H9 (cell line): ENCODE measurements at regions not wholly inside any gene's neighbourhood (a gene's known extent, or its start where the extent isn't known, plus 50 kb on each side); places are given as distances from the start of the nearest gene placed in this dataset.

Source experiments
- DNase-seq: peaks from one replicate; pipeline ENCODE4 v3.0.0-alpha.2; 2017
- H2AFZ ChIP-seq: one replicate; pipeline ENCODE4 v1.6.1; 2013; ENCODE audit warnings: mild to moderate bottlenecking, low read length, control low read depth, moderate library complexity
- H2AK5ac ChIP-seq: 2 replicates; pipeline ENCODE4 v1.6.1; 2013; ENCODE audit warnings: low read length, control low read depth, mixed read lengths; ENCODE audit not compliant: insufficient read length
- H2BK120ac ChIP-seq: one replicate; pipeline ENCODE4 v1.6.1; 2013; ENCODE audit warnings: low read depth, mild to moderate bottlenecking, low read length, control low read depth, inconsistent platforms; ENCODE audit not compliant: poor library complexity, severe bottlenecking
- H2BK12ac ChIP-seq: 2 replicates; pipeline ENCODE4 v1.6.1; 2013; ENCODE audit warnings: low read length, control low read depth, mixed read lengths, low read depth; ENCODE audit not compliant: insufficient read length
- H2BK15ac ChIP-seq: 2 replicates; pipeline ENCODE4 v1.6.1; 2013; ENCODE audit warnings: low read depth, low read length, control low read depth
- H2BK20ac ChIP-seq: one replicate; pipeline ENCODE4 v1.6.1; 2013; ENCODE audit warnings: low read depth, mild to moderate bottlenecking, low read length, control low read depth, inconsistent platforms; ENCODE audit not compliant: poor library complexity, severe bottlenecking
- H2BK5ac ChIP-seq: 2 replicates; pipeline ENCODE4 v1.6.1; 2013; ENCODE audit warnings: low read length, control low read depth, mixed read lengths; ENCODE audit not compliant: insufficient read length
- H3K14ac ChIP-seq: 2 replicates; pipeline ENCODE4 v1.6.1; 2013; ENCODE audit warnings: low read length, control low read depth; ENCODE audit not compliant: insufficient read depth
- H3K18ac ChIP-seq: 2 replicates; pipeline ENCODE4 v1.6.1; 2013; ENCODE audit warnings: low read depth, mild to moderate bottlenecking, mixed read lengths, low read length, control low read depth; ENCODE audit not compliant: insufficient read length
- H3K23ac ChIP-seq: 2 replicates; pipeline ENCODE4 v1.6.1; 2013; ENCODE audit warnings: low read length, control low read depth, mixed read lengths, low read depth; ENCODE audit not compliant: insufficient read length
- H3K23me2 ChIP-seq: 2 replicates; pipeline ENCODE4 v1.6.1; 2013; ENCODE audit warnings: low read depth, mild to moderate bottlenecking, mixed read lengths, low read length, control low read depth; ENCODE audit not compliant: insufficient read length, poor library complexity, severe bottlenecking
- H3K27ac ChIP-seq: 2 replicates; pipeline ENCODE4 v1.5.1; 2013; ENCODE audit warnings: low read length, control low read depth, mixed read lengths, low read depth; ENCODE audit not compliant: insufficient read length
- H3K27me3 ChIP-seq: 2 replicates; pipeline ENCODE4 v1.6.1; 2013; ENCODE audit warnings: low read length, control low read depth, inconsistent platforms; ENCODE audit not compliant: insufficient read depth
- H3K4ac ChIP-seq: 2 replicates; pipeline ENCODE4 v1.6.1; 2013; ENCODE audit warnings: low read depth, mild to moderate bottlenecking, control low read depth, inconsistent platforms, low read length, moderate library complexity
- H3K4me1 ChIP-seq: 2 replicates; pipeline ENCODE4 v1.6.1; 2013; ENCODE audit warnings: low read length, control low read depth, inconsistent platforms; ENCODE audit not compliant: insufficient read depth
- H3K4me2 ChIP-seq: 2 replicates; pipeline ENCODE4 v1.6.1; 2013; ENCODE audit warnings: low read length, control low read depth, mixed read lengths; ENCODE audit not compliant: insufficient read length, insufficient read depth
- H3K56ac ChIP-seq: 2 replicates; pipeline ENCODE4 v1.6.1; 2013; ENCODE audit warnings: low read depth, mild to moderate bottlenecking, mixed read lengths, low read length, control low read depth; ENCODE audit not compliant: insufficient read length
- H3K79me1 ChIP-seq: 2 replicates; pipeline ENCODE4 v1.6.1; 2013; ENCODE audit warnings: low read depth, mild to moderate bottlenecking, moderate library complexity, low read length, control low read depth, inconsistent platforms; ENCODE audit not compliant: insufficient read depth, poor library complexity, severe bottlenecking
- H3K79me2 ChIP-seq: 2 replicates; pipeline ENCODE4 v1.6.1; 2013; ENCODE audit warnings: low read length, control low read depth, inconsistent platforms; ENCODE audit not compliant: insufficient read depth
- H3K9ac ChIP-seq: 2 replicates; pipeline ENCODE4 v1.6.1; 2013; ENCODE audit warnings: low read length, control low read depth, mixed read lengths; ENCODE audit not compliant: insufficient read length; ENCODE audit errors: extremely low read depth
- H3K9me3 ChIP-seq: one replicate; pipeline ENCODE4 v1.6.1; 2013; ENCODE audit warnings: low read depth, low read length, inconsistent platforms; ENCODE audit not compliant: control insufficient read depth
- H3T11ph ChIP-seq: one replicate; pipeline ENCODE4 v1.6.1; 2013; ENCODE audit warnings: mild to moderate bottlenecking, low read length, control low read depth, inconsistent platforms
- H4K20me1 ChIP-seq: one replicate; pipeline ENCODE4 v1.6.1; 2013; ENCODE audit not compliant: control insufficient read depth, insufficient read length, insufficient read depth
- H4K5ac ChIP-seq: 2 replicates; pipeline ENCODE4 v1.6.1; 2013; ENCODE audit warnings: low read depth, mild to moderate bottlenecking, mixed read lengths, low read length, control low read depth; ENCODE audit not compliant: insufficient read length
- H4K8ac ChIP-seq: replicated peaks from 2 replicates; pipeline ENCODE4 v1.6.1; 2013; ENCODE audit warnings: low read length, control low read depth, mixed read lengths, low read depth; ENCODE audit not compliant: insufficient read length
- H4K91ac ChIP-seq: 2 replicates; pipeline ENCODE4 v1.6.1; 2013; ENCODE audit warnings: low read depth, mild to moderate bottlenecking, moderate library complexity, mixed read lengths, low read length, control low read depth; ENCODE audit not compliant: insufficient read length
- H3K27ac Mint-ChIP-seq, 3 experiments: 2 replicates in 2 of 3; 3 replicates in 1 of 3; pipeline ENCODE4 v1.8.0; 2020 to 2021; ENCODE audit warnings: mixed read lengths in 3 of 3, mild to moderate bottlenecking in 1 of 3, moderate library complexity in 1 of 3
- H3K27me3 Mint-ChIP-seq: 2 replicates; pipeline ENCODE4 v1.8.0; 2021; ENCODE audit warnings: low read depth, mild to moderate bottlenecking, moderate library complexity, mixed read lengths
- H3K36me3 Mint-ChIP-seq, 3 experiments: 2 replicates in 2 of 3; 3 replicates in 1 of 3; pipeline ENCODE4 v1.8.0; 2020 to 2021; ENCODE audit warnings: low read depth in 3 of 3, mixed read lengths in 3 of 3; ENCODE audit not compliant: insufficient read depth in 1 of 3
- H3K4me1 Mint-ChIP-seq, 2 experiments: 2 replicates each; pipeline ENCODE4 v1.8.0; 2020; ENCODE audit warnings: mixed read lengths in 2 of 2
- H3K4me3 Mint-ChIP-seq, 2 experiments: 2 replicates in 1 of 2; 3 replicates in 1 of 2; pipeline ENCODE4 v1.8.0; 2020 to 2021; ENCODE audit warnings: mild to moderate bottlenecking in 2 of 2, mixed read lengths in 2 of 2, moderate library complexity in 1 of 2
- H3K9me3 Mint-ChIP-seq, 2 experiments: 2 replicates in 1 of 2; 3 replicates in 1 of 2; pipeline ENCODE4 v1.8.0; 2020; ENCODE audit warnings: mild to moderate bottlenecking in 2 of 2, mixed read lengths in 2 of 2, moderate library complexity in 1 of 2
- CTCF ChIP-seq: fragments of 200-600 bp; sonication (generic); conservative IDR thresholded peaks from 3 replicates; pipeline ENCODE4 v1.8.0; 2021; ENCODE audit warnings: antibody characterized with exemption, mild to moderate bottlenecking
- WGBS: extraction: QIAGEN DNeasy Blood & Tissue Kit; methylation state at CpG from one replicate; pipeline ENCODE4 v1.1.7; 2013; ENCODE audit warnings: missing lambda C conversion rate, low lambda C conversion rate, mixed read lengths; ENCODE audit not compliant: insufficient read length; ENCODE audit errors: extremely low coverage; 5-methylcytosine and 5-hydroxymethylcytosine counted together

- H3K18ac ChIP-seq, result no peak overlapping the region
- no peak overlapping the region for H3T11ph ChIP-seq
- no peak overlapping the region for H2BK5ac ChIP-seq
- TF ChIP-seq CTCF, result no peak
- no peaks in the 10 kb centered on the region for H3K23me2 ChIP-seq
- H3K9ac ChIP-seq, result no peak overlapping the region
- no peak overlapping the region for H2BK12ac ChIP-seq
- H4K5ac ChIP-seq, result no peak overlapping the region
- no peak overlapping the region for H4K91ac ChIP-seq
- H3K4me2 ChIP-seq, result no peak overlapping the region
- H3K79me2 ChIP-seq, result no peaks in the 10 kb centered on the region
- Mint-ChIP-seq H3K9me3 (no peaks in the 10 kb centered on the region), H3K4me1 (peaks cover 0 to 4% of the 10 kb centered on the region in 2 experiments; a peak in 2 of 4 replicates), H3K27me3 (peaks cover 1% of the 10 kb centered on the region; the same call in 1 of the 2 replicates), H3K4me3 (no peak overlapping the region), H3K36me3 (no peaks in the 10 kb centered on the region), H3K27ac (no peak overlapping the region)
- no peak for DNase-seq
- no peaks in the 10 kb centered on the region for H3K27me3 ChIP-seq
- no peak overlapping the region for H4K8ac ChIP-seq
- no CpG with 5 or more reads among the region's 7 CpGs for WGBS
- no peak overlapping the region for H3K56ac ChIP-seq
- H2AK5ac ChIP-seq, result no peak overlapping the region
- no peak overlapping the region for H3K14ac ChIP-seq
- no peaks in the 10 kb centered on the region for H4K20me1 ChIP-seq
- no peak overlapping the region for H2BK15ac ChIP-seq
- no peak overlapping the region for H2BK120ac ChIP-seq
- no peak overlapping the region for H3K4ac ChIP-seq
- no peaks in the 10 kb centered on the region for H3K4me1 ChIP-seq
- no peak overlapping the region for H2AFZ ChIP-seq
- H2BK20ac ChIP-seq, result no peak overlapping the region
- no peak overlapping the region for H3K27ac ChIP-seq
- H3K9me3 ChIP-seq, result no peaks in the 10 kb centered on the region
- no peak overlapping the region for H3K23ac ChIP-seq
- no peaks in the 10 kb centered on the region for H3K79me1 ChIP-seq
Measured at GRCh38 chr9:86471171-86471815, 117.1 kb upstream of the TUT7 start.
